GM18520 (cell line): ENCODE measurements at regions not wholly inside any gene's neighbourhood (a gene's known extent, or its start where the extent isn't known, plus 50 kb on each side); places are given as distances from the start of the nearest gene placed in this dataset.
"Not testable (repeated sequence)": the region's sequence is repeated elsewhere in the genome, so short reads cannot be mapped to it uniquely, and the experiment has no call there.

Source experiments
- ATAC-seq: cut with Tn5 transposase; IDR thresholded peaks from one replicate; pipeline ENCODE4 v1.9.1; 2021; ENCODE audit not compliant: unreplicated experiment

DNA sequence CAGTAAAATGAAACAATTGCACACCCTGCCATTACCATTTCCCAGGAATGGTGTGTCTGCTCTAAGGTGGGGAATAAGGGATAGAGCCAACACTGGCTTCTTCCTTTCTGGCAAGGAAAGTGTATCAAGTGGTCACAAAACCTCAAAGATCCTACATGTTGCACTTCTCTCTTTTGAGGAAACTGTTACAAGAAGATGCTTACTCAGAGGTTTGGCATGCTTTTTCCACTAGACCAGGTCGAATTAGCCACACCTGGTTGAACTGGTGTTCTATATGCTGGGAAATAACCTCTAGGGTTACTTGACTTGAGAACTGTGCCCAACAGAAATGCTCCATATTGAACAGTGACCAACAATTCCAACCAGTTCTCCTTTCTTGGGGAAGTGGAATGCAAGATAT lies 102.9 kb downstream of the LRRN1 start:
- no peak for ATAC-seq

DNA sequence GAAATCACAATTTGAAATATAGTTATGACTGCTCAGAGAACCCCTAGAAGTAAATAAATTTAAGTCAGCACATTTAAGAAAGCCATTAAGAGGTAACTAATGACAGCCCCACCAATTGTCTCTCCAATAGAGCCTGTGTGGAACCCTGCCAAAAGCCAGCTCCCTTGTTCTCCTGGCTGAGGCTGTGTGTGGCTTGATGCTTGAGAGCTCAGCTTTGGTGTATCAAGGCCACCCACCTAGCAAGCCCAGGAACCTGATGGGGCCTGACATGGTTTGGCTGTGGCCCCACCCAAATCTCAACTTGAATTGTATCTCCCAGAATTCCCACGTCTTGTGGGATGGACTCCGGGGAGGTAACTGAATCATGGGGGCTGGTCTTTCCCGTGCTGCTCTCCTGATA lies 106.9 kb downstream of the LRRN1 start:
- no peak for ATAC-seq

DNA sequence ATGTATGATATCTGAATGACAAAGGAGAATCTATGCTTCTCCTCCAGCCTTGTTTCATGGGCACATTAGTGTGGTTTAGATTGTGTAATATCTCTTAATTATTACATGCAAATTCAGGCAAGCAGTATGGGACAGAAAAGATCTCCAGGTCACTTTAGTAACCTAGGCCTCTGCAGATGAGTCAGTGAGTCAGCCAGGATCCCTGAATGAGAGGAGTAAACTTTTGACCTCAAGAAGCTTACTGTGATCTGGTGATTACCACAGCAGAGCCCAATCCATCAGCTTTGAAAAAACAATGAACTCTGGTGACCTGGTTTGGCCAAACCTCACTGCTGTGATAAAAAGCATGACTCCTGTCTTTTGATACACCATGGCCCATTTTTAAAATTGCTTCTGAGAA lies 107.8 kb downstream of the LRRN1 start:
- ATAC-seq, result no peak

DNA sequence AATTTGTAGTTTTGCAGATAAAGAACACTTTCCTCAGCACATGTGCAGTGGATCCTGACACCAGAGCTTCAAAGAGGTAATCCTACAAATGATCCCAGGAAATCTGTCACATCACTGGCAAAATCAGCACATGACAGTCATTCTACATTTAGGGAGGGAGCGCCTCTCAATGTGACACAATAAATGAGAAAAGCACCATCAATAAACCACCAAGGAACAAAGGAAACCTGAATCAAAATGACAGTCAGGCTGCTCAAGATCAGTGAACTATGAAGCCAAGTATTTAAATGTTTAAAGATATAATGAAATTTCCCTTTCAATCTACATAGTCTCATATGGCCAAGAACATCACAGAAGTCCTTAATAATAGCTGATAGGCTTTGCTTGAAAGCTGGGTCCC lies 119.5 kb downstream of the LRRN1 start:
- no peak for ATAC-seq

DNA sequence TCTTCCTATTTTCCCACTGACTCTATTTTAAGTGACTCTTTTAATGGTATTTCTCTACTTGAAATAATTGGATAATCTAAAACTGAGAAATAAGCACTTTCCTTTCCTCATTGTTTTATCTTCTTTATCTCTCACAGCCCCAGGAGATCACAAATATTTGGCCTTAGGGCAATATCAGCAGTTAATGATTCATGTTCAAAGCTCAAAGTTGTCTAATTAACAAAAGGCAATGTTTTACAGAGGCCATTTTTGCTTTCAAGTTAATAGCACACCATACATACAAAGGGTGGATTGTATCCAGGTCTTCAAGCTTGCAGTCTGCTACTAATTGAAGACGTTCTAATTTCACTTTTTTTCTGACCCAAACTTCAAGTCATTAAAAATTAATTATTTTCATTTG lies 120.1 kb downstream of the LRRN1 start:
- no peak for ATAC-seq

DNA sequence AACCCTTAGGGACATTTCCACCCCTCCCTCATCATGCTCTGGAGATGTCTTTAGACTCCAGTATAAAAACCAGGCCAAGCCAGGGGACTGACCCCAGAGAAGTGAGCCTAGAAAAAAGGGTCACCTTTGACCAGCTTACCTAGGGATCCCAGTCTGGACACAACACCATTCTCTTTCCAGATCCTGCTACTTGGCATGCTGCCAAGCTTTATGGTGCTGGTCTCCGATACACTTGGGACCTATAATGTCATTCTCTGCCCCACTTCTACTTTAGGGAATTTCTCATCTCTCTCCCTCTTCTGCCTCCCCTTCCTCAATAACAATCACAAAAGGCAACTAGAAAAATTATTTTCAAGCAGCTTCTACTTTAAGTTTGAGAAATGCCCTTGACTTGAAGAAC lies 124.4 kb downstream of the LRRN1 start:
- no peak for ATAC-seq

DNA sequence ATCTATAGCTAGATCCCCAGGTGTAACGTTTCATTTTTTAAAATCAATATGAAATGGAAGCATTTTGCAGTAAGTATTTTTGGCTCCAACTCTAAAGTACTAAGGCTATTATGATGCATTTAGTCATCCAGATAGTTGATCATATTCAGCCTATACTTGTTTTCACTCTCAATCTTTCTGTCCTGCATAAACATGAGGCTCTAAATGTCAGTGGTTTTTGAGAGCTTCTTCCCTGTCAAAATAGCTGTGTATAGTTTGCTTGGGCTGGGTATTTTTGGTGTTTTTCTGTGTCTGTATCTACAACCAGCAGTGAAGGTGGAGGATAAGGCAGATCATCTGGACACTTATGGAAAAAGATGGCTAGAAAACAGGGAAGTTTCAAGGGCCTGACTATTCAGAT lies 128.0 kb downstream of the LRRN1 start:
- ATAC-seq, result no peak

DNA sequence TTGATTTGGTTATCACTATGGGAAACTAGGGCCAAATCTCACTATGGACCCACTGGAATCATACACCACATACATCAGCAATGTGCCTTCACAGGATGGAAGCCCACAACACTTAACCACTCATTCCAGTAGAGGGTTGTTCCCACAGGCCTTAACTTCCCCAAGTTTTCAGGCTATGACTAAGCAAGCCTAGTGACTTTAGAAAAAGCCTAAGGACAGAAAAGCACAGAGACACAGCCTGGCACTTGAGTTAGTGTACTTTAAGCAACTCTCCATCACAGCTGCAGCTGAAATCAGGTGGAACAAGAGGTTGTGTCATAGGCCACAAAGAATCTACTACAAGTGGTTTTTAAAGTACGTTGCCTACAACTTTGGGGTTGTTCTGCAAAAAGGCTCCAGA lies 128.7 kb downstream of the LRRN1 start:
- ATAC-seq, result no peak

DNA sequence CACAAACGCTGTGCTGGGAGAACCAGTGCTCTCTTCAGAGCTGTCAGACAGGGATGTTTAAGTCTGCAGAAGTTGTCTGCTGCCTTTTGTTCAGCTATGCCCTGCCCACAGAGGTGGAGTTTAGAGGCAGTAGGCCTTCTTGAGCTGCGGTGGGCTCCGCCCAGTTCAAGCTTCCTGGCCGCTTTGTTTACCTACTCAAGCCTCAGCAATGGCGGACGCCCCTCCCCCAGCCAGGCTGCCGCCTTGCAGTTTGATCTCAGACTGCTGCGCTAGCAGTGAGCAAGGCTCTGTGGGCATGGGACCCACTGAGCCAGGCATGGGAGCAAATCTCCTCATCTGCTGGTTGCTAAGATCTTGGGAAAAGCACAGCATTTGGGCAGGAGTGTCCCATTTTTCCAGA lies 142.1 kb downstream of the LRRN1 start:
- ATAC-seq, result not testable (repeated sequence)

DNA sequence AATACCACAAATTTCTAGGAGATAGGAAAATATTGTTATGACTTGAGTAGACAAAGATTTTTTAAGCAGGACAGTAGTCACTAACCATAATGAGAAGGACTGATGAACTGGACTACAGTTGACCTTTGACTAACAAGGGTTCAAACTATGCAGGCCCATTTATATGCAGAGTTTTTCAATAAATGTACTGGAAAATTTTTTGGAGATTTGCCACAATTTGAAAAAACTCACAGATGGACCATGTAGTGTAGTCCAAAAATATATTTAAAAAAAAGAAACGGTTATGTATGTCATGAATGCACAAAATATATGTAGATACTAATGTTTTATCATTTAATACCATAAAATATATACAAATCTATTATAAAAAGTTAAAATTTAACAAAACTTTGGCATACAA lies 151.8 kb downstream of the LRRN1 start:
- ATAC-seq, result no peak

DNA sequence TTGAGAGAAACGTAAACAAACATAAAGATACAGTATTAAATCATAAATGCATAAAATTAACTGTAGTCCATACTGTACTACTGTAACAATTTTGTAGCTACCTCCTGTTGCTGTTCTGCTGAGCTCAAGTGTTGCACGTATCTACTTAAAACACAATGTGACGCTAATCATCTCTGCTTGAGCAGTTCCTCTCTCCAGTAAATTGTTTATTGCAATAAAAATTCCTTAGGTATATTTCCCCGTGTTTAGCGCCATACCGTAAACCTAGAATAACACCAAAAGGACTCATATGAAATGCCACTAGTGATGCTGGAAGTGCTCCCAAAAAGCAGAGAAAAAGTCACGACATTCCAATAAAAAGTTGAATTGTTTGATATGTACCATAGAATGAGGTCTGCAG lies 152.3 kb downstream of the LRRN1 start:
- no peak for ATAC-seq

DNA sequence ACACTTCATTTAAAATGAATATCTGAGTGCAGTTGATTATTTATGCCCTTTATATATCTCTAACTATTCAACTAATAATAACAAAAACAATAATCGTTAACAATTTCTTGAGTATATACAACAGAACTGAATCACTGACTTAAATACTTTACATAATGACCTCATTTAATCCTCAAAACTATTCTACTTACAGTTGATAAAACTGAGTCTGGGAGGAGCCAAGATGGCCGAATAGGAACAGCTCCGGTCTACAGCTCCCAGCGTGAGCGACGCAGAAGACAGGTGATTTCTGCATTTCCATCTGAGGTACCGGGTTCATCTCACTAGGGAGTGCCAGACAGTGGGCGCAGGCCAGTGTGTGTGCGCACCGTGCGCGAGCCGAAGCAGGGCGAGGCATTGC lies 163.6 kb downstream of the LRRN1 start:
- not testable (repeated sequence) for ATAC-seq

DNA sequence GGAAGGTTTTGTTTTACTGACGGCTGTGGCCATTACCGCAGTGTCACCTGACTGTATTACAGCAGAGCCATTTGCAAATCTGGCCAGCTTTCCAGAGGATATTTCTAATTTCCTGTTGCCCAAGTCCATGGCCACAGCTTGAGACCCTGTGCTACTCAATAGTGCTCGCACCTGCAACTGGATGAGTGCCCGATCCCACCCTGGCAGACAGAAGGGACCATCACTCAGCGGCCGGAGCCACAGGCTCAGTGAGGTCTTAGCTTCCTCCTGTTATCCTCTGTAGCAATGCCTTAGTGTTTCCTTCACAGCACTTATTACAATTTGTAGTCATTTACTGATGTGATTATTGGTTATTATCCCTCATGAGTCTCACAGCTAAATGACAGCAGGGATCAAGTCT lies 184.8 kb downstream of the LRRN1 start:
- ATAC-seq, result no peak

DNA sequence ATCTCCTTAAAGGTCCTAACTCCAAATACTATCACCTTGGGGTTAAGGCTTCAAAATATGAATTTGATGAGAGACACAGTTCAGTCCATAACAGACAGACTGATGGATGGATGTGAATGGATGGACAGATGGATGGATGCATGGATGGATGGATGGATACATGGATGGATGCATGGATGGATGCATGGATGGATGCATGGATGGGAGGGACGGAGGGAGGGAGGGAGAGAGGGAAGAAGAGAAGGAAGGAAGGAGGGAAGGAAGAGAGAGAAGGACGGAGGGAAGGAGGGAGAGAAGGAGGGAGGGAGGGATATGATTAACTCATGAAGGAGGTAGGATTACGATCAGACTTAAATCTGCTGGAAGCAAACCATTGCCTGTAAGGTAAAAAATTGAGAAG lies 192.4 kb downstream of the LRRN1 start:
- ATAC-seq, result no peak

DNA sequence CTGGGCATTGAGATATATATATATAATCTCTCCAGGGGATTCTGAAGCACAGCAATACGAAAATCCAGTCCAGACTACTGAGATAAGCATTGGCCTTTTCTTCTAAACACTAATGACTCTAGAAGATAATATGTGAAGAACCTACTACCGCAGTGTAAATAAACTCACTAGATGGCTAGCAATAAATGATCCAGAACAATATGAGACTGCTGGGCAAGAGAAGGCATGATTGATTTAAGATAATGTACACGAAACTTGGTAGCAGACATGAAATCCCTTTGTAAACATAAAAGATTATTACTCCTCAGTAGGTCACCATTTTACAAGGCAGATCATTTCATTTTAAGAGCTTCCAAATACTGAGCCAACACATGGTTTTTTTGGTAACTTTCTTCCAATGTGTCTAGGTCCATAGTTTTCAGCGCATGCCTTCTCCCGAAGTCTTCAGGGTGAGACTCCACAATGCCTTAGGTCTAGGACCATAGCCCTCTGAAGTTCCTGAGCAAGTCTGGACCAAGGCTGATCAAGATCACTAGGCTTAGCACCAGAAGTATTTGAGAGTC lies 193.2 kb downstream of the LRRN1 start:
- no peak for ATAC-seq

DNA sequence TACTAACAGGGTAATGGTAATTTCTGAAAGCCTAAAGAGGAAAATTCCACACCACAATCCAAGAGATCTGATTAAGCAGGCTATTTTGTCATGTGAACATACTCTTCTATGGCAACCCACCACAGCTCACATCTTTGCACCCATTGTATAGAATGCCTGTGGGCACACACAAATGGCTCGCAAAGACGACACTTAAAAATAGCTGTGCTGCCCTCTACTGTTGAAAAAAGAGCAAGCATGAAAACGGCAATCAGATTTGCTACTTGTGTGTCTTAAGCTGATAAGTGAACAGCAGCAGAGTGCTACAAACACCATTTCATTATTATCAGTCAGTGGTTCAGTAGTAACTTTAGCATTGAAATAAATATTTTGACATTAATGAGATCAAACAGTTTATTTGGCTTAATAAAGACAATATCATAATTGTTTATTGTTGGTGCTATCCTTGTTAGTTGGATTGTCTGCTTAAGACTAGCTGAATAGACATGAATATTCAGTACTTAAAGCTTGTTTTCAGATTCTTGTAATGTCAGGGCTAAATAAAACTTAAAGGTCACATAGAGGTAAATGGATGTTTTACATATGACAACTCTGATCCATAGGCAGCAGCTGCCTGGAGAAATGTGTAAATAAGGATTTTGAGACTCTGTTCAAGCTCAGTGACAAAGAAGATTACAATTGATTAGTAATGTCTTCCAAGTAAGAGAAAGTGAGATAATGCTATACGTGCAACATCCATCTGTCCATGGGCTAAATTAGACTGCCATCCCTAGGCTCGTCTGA lies 199.1 kb downstream of the LRRN1 start:
- peak; percentile 60 for ATAC-seq

DNA sequence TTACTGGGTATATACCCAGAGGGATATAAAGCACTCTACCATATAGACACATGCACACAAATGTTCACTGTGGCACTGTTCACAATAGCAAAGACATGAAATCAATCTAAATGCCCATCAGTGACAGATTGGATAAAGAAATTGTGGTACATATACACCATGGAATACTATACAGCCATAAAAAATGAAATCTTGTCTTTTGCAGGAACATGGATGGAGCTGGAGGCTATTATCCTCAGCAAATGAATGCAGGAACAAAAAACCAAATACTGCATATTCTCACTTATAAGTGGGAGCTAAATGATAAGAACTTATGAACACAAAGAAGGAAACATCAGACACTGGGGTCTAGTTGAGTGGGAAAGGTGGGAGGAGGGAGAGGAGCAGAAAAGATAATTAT lies 200.1 kb downstream of the LRRN1 start:
- not testable (repeated sequence) for ATAC-seq

DNA sequence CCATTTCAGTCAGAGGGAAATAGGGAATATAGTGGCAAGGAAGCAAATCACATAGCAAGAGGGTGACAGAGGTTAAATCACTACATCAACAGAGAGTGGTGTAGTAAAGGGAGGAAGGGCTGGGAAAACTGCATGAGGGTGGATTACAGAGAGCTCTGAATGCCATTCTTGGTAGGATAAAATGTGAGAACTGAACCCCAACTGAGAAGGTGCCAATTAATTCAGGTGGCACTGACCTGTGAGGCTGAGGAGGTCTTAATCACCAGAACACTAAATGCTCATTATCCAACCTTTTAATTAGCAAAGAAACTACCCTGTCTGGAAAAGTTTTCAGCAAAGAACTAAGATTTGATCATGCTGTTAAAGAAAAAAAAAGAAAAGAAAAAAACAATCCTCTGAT lies 202.7 kb downstream of the LRRN1 start:
- ATAC-seq, result no peak

DNA sequence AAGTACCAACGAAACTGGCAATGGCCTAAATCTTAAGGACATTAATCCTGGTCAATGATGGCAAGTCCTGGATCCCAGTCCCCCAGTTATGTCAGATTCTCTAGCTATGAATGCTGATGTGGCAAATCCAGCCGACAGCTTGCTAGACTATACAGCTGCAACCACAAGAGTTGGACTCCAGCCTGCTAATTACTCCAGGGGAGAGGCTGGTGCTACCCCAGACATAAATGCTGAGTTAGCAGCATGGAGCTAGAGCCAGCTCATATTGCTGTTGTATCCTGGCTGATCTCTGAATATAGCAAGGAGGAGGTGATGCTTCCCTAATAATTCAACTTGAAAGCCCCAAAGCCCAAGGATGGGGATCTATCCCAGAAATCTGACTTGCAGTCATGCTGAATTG lies 207.1 kb downstream of the LRRN1 start:
- ATAC-seq, result no peak

DNA sequence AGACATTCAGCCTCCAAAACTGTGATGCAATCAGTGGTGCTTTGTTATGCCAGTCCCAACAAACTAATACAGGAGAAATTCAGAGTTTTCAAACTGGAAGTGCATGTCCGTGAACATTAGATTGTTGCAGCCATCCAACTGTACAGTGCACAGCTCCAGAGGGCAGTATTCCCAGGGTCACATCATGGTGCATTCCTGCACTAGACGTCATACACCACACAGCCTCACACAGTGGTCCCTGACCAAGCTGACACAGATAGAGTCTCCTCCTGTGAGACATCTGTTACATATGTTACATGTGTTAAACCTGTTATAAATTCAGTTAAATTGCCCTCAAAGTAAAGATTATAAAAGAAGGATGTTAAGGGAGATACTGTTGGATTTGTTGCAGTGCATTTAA lies 209.0 kb downstream of the LRRN1 start:
- no peak for ATAC-seq

DNA sequence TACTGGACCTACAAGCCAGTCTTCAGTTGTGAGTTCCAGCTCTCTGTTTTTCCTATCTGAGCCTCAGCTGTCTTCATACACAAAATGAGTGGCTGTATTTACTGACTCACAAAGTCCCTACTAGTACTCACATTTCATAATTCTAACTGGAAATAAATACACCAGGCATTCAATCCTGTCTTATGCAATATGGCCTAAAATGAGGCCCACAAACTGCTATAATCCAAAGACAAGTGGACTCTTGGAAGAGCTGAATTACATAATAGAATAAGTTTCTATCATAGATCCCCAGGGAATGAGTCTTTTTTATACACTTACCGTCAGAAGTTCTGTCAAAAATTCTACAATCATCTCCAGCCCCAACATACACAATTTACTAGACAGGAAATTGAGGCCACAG lies 211.9 kb downstream of the LRRN1 start:
- no peak for ATAC-seq

DNA sequence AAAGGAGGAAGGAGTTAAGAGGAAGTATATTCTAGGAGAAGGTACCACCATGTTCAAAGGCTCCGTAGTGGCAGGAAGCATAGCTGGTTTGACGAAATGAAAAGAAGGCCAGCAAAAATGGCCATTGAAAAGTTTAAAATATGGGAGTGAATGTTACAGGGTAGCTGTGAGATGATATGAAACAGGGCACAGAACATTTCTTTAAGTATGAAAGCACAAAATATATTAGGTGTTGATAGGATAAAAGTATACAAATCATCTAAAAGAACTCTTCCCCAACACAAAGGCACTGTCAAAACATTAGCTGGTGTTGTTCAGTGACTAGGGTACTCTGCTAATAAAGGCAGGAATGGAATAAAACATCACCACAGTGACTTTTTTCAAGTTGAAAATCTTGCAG lies 216.2 kb downstream of the LRRN1 start:
- ATAC-seq, result no peak

DNA sequence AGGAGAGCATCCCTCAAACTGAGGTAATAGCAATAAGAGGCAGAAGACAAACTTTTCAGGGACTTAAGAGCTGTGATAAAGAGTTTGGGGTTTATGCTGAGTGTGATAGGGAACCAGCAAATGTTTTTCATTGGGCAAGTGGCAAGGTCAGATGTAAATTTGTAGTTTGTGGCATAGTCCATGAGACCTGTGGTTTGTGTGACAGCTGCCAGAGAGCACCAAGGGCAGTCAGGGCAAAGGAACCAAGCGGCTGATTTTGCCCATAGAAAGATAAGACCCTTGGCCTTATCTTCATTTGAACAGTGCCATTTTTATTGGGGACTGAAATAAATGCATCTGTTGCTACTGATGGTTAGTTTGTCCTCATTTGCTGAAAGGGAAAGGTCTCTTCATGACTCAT lies 220.3 kb downstream of the LRRN1 start:
- no peak for ATAC-seq
